H1 (cell line): ENCODE measurements at regions not wholly inside any gene's neighbourhood (a gene's known extent, or its start where the extent isn't known, plus 50 kb on each side); places are given as distances from the start of the nearest gene placed in this dataset.

ENCODE experiments used
- CTCF ChIA-PET: fragments of 300-600 bp; sonication (Branson Sonifier 250); formaldehyde crosslinking; loops from one replicate; lab custom pipeline; 2021; ENCODE audit not compliant: partially characterized antibody; lab: Charles Lee
- POLR2A ChIA-PET: fragments of 300-600 bp; sonication (Branson Sonifier 250); formaldehyde crosslinking; loops from one replicate; lab custom pipeline; 2021; ENCODE audit warnings: inconsistent platforms; ENCODE audit not compliant: partially characterized antibody; lab: Charles Lee
- DNase-seq, 2 experiments: peaks; one replicate each; pipeline versions ENCODE4 v3.0.0 to v3.0.0-alpha.2; 2010 to 2022; ENCODE audit warnings: low spot score in 2 of 2, low read depth in 1 of 2, mixed read lengths in 1 of 2
- FAIRE-seq: peaks from 2 replicates; lab custom pipeline; 2011; peaks lifted over from hg19 to GRCh38; lab: Jason Lieb, UNC
- H2AFZ ChIP-seq: 2 replicates; pipeline ENCODE4 v1.8.1; 2012; ENCODE audit warnings: low read length, inconsistent platforms
- H2AK5ac ChIP-seq: 2 replicates; pipeline ENCODE4 v1.6.1; 2013; ENCODE audit warnings: low read depth, low read length
- H2BK120ac ChIP-seq: replicated peaks from 2 replicates; pipeline ENCODE3; 2013; ENCODE audit warnings: low read depth, low read length, inconsistent platforms
- H2BK12ac ChIP-seq: 2 replicates; pipeline ENCODE4 v1.6.1; 2013; ENCODE audit warnings: low read depth, low read length
- H2BK15ac ChIP-seq: 2 replicates; pipeline ENCODE4 v1.6.1; 2013; ENCODE audit warnings: low read length
- H2BK20ac ChIP-seq: 2 replicates; pipeline ENCODE4 v1.6.1; 2013; ENCODE audit warnings: low read length
- H2BK5ac ChIP-seq: 2 replicates; pipeline ENCODE4 v1.6.1; 2013; ENCODE audit warnings: low read depth, low read length
- H3K14ac ChIP-seq: 2 replicates; pipeline ENCODE4 v1.6.1; 2013; ENCODE audit warnings: inconsistent platforms; ENCODE audit not compliant: insufficient read length
- H3K18ac ChIP-seq: 2 replicates; pipeline ENCODE4 v1.6.1; 2013; ENCODE audit warnings: low read length; ENCODE audit errors: extremely low read depth
- H3K23ac ChIP-seq: 2 replicates; pipeline ENCODE4 v1.6.1; 2013; ENCODE audit warnings: inconsistent platforms; ENCODE audit not compliant: insufficient read length
- H3K23me2 ChIP-seq: 2 replicates; pipeline ENCODE4 v1.6.1; 2013; ENCODE audit warnings: low read depth, low read length
- H3K27ac ChIP-seq: 2 replicates; pipeline ENCODE4 v1.6.1; 2011; ENCODE audit warnings: low read depth, low read length, inconsistent platforms
- H3K27me3 ChIP-seq, 4 experiments: replicated peaks in 1 of 4; 1 replicate in 1 of 4; 2 replicates in 3 of 4; pipeline versions ENCODE4 v1.6.1 to v1.8.1; 2011 to 2013; ENCODE audit warnings: low read length in 3 of 4, mild to moderate bottlenecking in 3 of 4, inconsistent platforms in 2 of 4, mixed read lengths in 2 of 4, moderate library complexity in 1 of 4; ENCODE audit not compliant: control insufficient read depth in 3 of 4, insufficient read depth in 3 of 4; ENCODE audit errors: extremely low read depth in 1 of 4
- H3K36me3 ChIP-seq, 4 experiments: 2 replicates each; pipeline versions ENCODE4 v1.6.1 to v1.8.1; 2011 to 2013; ENCODE audit warnings: mild to moderate bottlenecking in 4 of 4, low read length in 3 of 4, moderate library complexity in 2 of 4, control low read depth in 1 of 4, inconsistent platforms in 1 of 4; ENCODE audit not compliant: insufficient read depth in 4 of 4, control insufficient read depth in 2 of 4
- H3K4ac ChIP-seq: replicated peaks from 2 replicates; pipeline ENCODE3; 2013; ENCODE audit warnings: low read length, low read depth, mixed read lengths, inconsistent platforms; ENCODE audit not compliant: insufficient read length
- H3K4me1 ChIP-seq, 4 experiments: replicated peaks in 1 of 4; 1 replicate in 1 of 4; 2 replicates in 3 of 4; pipeline versions ENCODE4 v1.6.1 to v1.8.1; 2011 to 2013; ENCODE audit warnings: low read length in 3 of 4, inconsistent platforms in 2 of 4, mixed read lengths in 1 of 4; ENCODE audit not compliant: insufficient read depth in 4 of 4, control insufficient read depth in 3 of 4
- H3K4me2 ChIP-seq, 2 experiments: 2 replicates each; pipeline versions ENCODE4 v1.6.1 to v1.8.1; 2011 to 2013; ENCODE audit warnings: low read depth in 2 of 2, low read length in 2 of 2, control low read depth in 1 of 2, inconsistent platforms in 1 of 2, mild to moderate bottlenecking in 1 of 2; ENCODE audit not compliant: insufficient read depth in 1 of 2
- H3K4me3 ChIP-seq, 4 experiments: fragments of 200-600, 300-600 bp in 1 of 4; sonication (generic), shearing (Covaris generic), sonication (Bioruptor Twin) in 1 of 4; 2 replicates each; pipeline versions ENCODE4 v1.5.1 to v1.8.1; 2011 to 2016; ENCODE audit warnings: low read length in 4 of 4, low read depth in 3 of 4, control low read depth in 2 of 4, inconsistent platforms in 2 of 4, mild to moderate bottlenecking in 2 of 4, mixed read lengths in 1 of 4, moderate library complexity in 1 of 4; ENCODE audit not compliant: insufficient read depth in 2 of 4; ENCODE audit errors: extremely low read depth in 1 of 4
- H3K56ac ChIP-seq: replicated peaks from 2 replicates; pipeline ENCODE3; 2013; ENCODE audit warnings: low read depth, mild to moderate bottlenecking, mixed read lengths, low read length, inconsistent platforms; ENCODE audit not compliant: insufficient read length
- H3K79me1 ChIP-seq: 2 replicates; pipeline ENCODE4 v1.6.1; 2013; ENCODE audit warnings: low read depth, low read length, control low read depth
- H3K79me2 ChIP-seq, 2 experiments: 2 replicates each; pipeline versions ENCODE4 v1.6.1 to v1.8.1; 2012 to 2013; ENCODE audit warnings: low read length in 2 of 2, mild to moderate bottlenecking in 2 of 2, inconsistent platforms in 1 of 2; ENCODE audit not compliant: insufficient read depth in 2 of 2, control insufficient read depth in 1 of 2
- H3K9ac ChIP-seq, 4 experiments: replicated peaks in 1 of 4; 1 replicate in 1 of 4; 2 replicates in 3 of 4; pipeline versions ENCODE4 v1.6.1 to v1.8.1; 2011 to 2013; ENCODE audit warnings: low read depth in 3 of 4, low read length in 3 of 4, control low read depth in 2 of 4, mild to moderate bottlenecking in 2 of 4, moderate library complexity in 2 of 4, inconsistent platforms in 1 of 4; ENCODE audit errors: extremely low read depth in 1 of 4
- H3K9me3 ChIP-seq, 2 experiments: 2 replicates each; pipeline versions ENCODE4 v1.6.1 to v1.8.1; 2012 to 2013; ENCODE audit warnings: mild to moderate bottlenecking in 2 of 2, moderate library complexity in 2 of 2, control low read depth in 1 of 2, inconsistent platforms in 1 of 2, low read depth in 1 of 2, low read length in 1 of 2, mixed read lengths in 1 of 2; ENCODE audit not compliant: insufficient read depth in 2 of 2
- H4K20me1 ChIP-seq, 2 experiments: replicated peaks in 1 of 2; 2 replicates each; pipeline versions ENCODE3 to v1.8.1; 2011 to 2013; ENCODE audit warnings: inconsistent platforms in 2 of 2, low read length in 2 of 2, mild to moderate bottlenecking in 1 of 2; ENCODE audit not compliant: insufficient read depth in 2 of 2, control insufficient read depth in 1 of 2
- H4K5ac ChIP-seq: 2 replicates; pipeline ENCODE4 v1.6.1; 2013; ENCODE audit warnings: low read length, low read depth, mixed read lengths, inconsistent platforms; ENCODE audit not compliant: insufficient read length
- H4K8ac ChIP-seq: 2 replicates; pipeline ENCODE4 v1.8.0; 2013; ENCODE audit warnings: mild to moderate bottlenecking, moderate library complexity, low read length, inconsistent platforms; ENCODE audit not compliant: insufficient read depth; ENCODE audit errors: extremely low read depth
- H4K91ac ChIP-seq: replicated peaks from 2 replicates; pipeline ENCODE3; 2013; ENCODE audit warnings: low read length, mixed read lengths, inconsistent platforms; ENCODE audit not compliant: insufficient read length
- CTBP2 ChIP-seq: IDR thresholded peaks from 2 replicates; pipeline ENCODE4 v1.7.0; 2011; ENCODE audit warnings: borderline replicate concordance, mild to moderate bottlenecking, moderate library complexity, mixed read lengths, low read length; ENCODE audit not compliant: insufficient read depth, insufficient read length
- ZNF274 ChIP-seq: IDR thresholded peaks from 2 replicates; pipeline ENCODE4 v1.7.0; 2012; ENCODE audit warnings: low read length, borderline replicate concordance; ENCODE audit errors: extremely low read depth
- WGBS, 2 experiments: shearing (Covaris generic) in 1 of 2; methylation state at CpG; one replicate each; pipeline versions ENCODE4 v1.1.6 to v1.1.7; 2013 to 2015; ENCODE audit warnings: low lambda C conversion rate in 2 of 2, mixed read lengths in 2 of 2, inconsistent platforms in 1 of 2, low coverage in 1 of 2, missing lambda C conversion rate in 1 of 2; ENCODE audit not compliant: insufficient replicate concordance in 2 of 2, insufficient coverage in 1 of 2, insufficient read length in 1 of 2; ENCODE audit errors: extremely low coverage in 1 of 2, missing lambda C conversion rate in 1 of 2; 5-methylcytosine and 5-hydroxymethylcytosine counted together
- TF ChIP-seq, protein P1 (sequence below): IDR thresholded peaks from 2 replicates; pipeline ENCODE4 v1.6.1; 2011; ENCODE audit warnings: low read depth, mild to moderate bottlenecking, low read length; ENCODE audit not compliant: insufficient read depth

DNA sequence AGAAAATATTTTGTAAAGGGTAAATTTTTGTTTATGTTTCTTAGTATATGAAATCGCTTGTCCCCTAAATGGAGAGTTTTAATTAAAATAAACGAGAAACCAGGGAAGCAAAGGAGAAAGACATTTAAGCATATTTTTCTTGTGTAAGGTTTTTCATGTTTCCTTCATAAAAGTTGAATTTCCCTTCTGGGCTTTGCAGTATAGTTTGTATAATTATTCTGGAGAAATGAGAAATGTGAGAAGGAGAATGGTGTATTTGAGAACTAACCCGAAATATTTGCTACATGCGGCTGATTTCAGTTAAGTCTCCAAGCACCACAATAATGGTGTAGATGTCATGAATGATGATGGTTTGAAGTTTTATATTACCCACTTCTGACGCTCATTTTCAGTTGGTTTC is 307.7 kb upstream of the SEL1L start:
- Histone ChIP-seq H4K20me1 (no peaks in the 10 kb centered on the region), H3K4ac (no peak overlapping the region), H3K27ac (no peak overlapping the region), H3K4me2 (no peak overlapping the region), H4K91ac (no peak overlapping the region), H3K9ac (no peak overlapping the region), H4K5ac (no peak overlapping the region), H3K23ac (no peak overlapping the region), H3K23me2 (no peaks in the 10 kb centered on the region; the same call in 1 of the 2 replicates), H3K14ac (no peak overlapping the region), H2BK120ac (no peak overlapping the region), H2BK20ac (no peak overlapping the region), H3K79me2 (no peaks in the 10 kb centered on the region), H2AK5ac (no peak overlapping the region), H2AFZ (no peak overlapping the region), H3K18ac (no peak overlapping the region), H3K27me3 (no peaks in the 10 kb centered on the region), H3K79me1 (no peaks in the 10 kb centered on the region), H4K8ac (no peak overlapping the region), H3K56ac (no peak overlapping the region), H3K9me3 (peaks cover 4 to 11% of the 10 kb centered on the region in 2 experiments), H2BK15ac (no peak overlapping the region), H2BK12ac (no peak overlapping the region), H3K4me1 (no peaks in the 10 kb centered on the region), H2BK5ac (no peak overlapping the region), H3K4me3 (no peak overlapping the region), H3K36me3 (no peaks in the 10 kb centered on the region)
- no peak for FAIRE-seq
- CTCF ChIA-PET, result no interaction called here
- DNase-seq, result no peak
- no peak for TF ChIP-seq CTBP2
- no peak for TF ChIP-seq ZNF274
- TF ChIP-seq, protein P1, sequence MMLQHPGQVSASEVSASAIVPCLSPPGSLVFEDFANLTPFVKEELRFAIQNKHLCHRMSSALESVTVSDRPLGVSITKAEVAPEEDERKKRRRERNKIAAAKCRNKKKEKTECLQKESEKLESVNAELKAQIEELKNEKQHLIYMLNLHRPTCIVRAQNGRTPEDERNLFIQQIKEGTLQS, result no peak
- POLR2A ChIA-PET, result no interaction called here
- 96% methylated on average over 5 of the region's 5 CpGs; no CpG with 5 or more reads in 1 of the 2 experiments for WGBS, 2 experiments
